ENCODE measurements at regions not wholly inside any gene's neighbourhood (a gene's known extent, or its start where the extent isn't known, plus 50 kb on each side); places are given as distances from the start of the nearest gene placed in this dataset.

DNA sequence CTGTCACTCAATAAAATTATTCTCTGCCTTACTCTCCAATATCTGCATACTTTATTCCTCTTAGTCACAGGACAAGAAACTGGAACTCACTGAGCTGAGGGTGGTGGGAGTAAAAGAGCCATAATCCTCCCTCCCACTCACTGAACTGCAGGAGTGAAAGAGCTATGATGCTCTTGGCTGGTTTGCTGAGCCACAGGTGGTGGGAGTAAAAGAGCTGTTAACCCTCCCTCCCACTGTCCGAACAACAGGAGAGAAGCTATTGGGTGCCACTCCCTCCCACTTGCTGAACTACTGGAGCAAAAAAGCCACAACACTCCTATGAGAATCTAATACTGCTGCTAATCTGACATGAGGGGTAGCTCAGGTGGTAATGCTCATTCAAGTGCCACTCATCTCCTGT lies 391.0 kb downstream of the NSUN3 start (continued):
- TF ChIP-seq HDAC2 (IDR thresholded peaks at IDR 0.05; ENCODE audit: borderline replicate concordance in 1 of 2, low read depth in 2 of 2, low read length in 2 of 2) (no peak), NANOG (IDR thresholded peaks at IDR 0.05; ENCODE audit: insufficient read depth, low read depth, low read length, poor library complexity, severe bottlenecking) (no peak), EZH2 (IDR thresholded peaks at IDR 0.05; ENCODE audit: low read depth, low read length, severe bottlenecking) (no peak), BRCA1 (IDR thresholded peaks at IDR 0.05; ENCODE audit: low read depth, low read length) (no peak), CTBP2 (IDR thresholded peaks at IDR 0.05; ENCODE audit: borderline replicate concordance, insufficient read depth, insufficient read length, low read length) (no peak), TCF12 (IDR thresholded peaks at IDR 0.05; ENCODE audit: low read depth, low read length) (no peak), RFX5 (IDR thresholded peaks at IDR 0.05; ENCODE audit: borderline replicate concordance, low read depth, low read length) (no peak)
- TF ChIP-seq, protein P1, sequence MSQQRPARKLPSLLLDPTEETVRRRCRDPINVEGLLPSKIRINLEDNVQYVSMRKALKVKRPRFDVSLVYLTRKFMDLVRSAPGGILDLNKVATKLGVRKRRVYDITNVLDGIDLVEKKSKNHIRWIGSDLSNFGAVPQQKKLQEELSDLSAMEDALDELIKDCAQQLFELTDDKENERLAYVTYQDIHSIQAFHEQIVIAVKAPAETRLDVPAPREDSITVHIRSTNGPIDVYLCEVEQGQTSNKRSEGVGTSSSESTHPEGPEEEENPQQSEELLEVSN (IDR thresholded peaks at IDR 0.05), result no peak

Measured in H1 (cell line).